Endothelial cell of umbilical vein (primary cell): ENCODE measurements at regions not wholly inside any gene's neighbourhood (a gene's known extent, or its start where the extent isn't known, plus 50 kb on each side); places are given as distances from the start of the nearest gene placed in this dataset.

Experiments
- CTCF ChIP-seq, 2 donors: IDR thresholded peaks; 1 replicate in 1 of 2; 2 replicates in 1 of 2; pipeline ENCODE4 v1.5.1; 2011; ENCODE audit warnings: low read length in 2 of 2, mild to moderate bottlenecking in 2 of 2, moderate library complexity in 2 of 2, control low read depth in 1 of 2, inconsistent platforms in 1 of 2, low read depth in 1 of 2; ENCODE audit not compliant: insufficient read depth in 1 of 2; ENCODE audit errors: extremely low read depth in 1 of 2
- EZH2 ChIP-seq: IDR thresholded peaks from 2 replicates; pipeline ENCODE4 v1.6.1; 2012; ENCODE audit warnings: borderline replicate concordance, low read depth, mild to moderate bottlenecking, moderate library complexity, low read length, inconsistent platforms; ENCODE audit not compliant: severe bottlenecking

- no peak for TF ChIP-seq CTCF (IDR thresholded peaks at IDR 0.05; ENCODE audit: extremely low read depth in 1 of 2, insufficient read depth in 1 of 2, low read depth in 1 of 2, low read length in 2 of 2)
- TF ChIP-seq EZH2 = no peak
Measured at GRCh38 chr3:106379251-106379750, 510.5 kb upstream of the CBLB start.
